Ovary (tissue), 3 donors: ENCODE measurements at regions not wholly inside any gene's neighbourhood (a gene's known extent, or its start where the extent isn't known, plus 50 kb on each side); places are given as distances from the start of the nearest gene placed in this dataset.

Source experiments
- CTCF ChIP-seq, 3 donors: fragments of 450-650 bp in 2 of 3; fragments of 200-600 bp in 1 of 3; IDR thresholded peaks; one replicate each; pipeline versions ENCODE4 v1.5.1 to v1.8.0; 2016 to 2022; ENCODE audit warnings: antibody characterized with exemption in 3 of 3, mild to moderate bottlenecking in 1 of 3
- POLR2A ChIP-seq: fragments of 450-650 bp; IDR thresholded peaks from one replicate; pipeline ENCODE4 v1.6.1; 2017; ENCODE audit warnings: antibody characterized with exemption, mild to moderate bottlenecking, moderate library complexity
- donor health status: DM: no; HTN: no; CAD: no.

- TF ChIP-seq CTCF (IDR thresholded peaks at IDR 0.05) (no peak), POLR2A (no peak)
These were observed 51.1 kb upstream of the C14orf180 start for GRCh38 chr14:104528496-104528895.
